Osteoblast (primary cell): ENCODE measurements at regions not wholly inside any gene's neighbourhood (a gene's known extent, or its start where the extent isn't known, plus 50 kb on each side); places are given as distances from the start of the nearest gene placed in this dataset.

Experiments used
- DNase-seq: peaks from one replicate; pipeline ENCODE4 v3.0.0; 2011; ENCODE audit warnings: low spot score, mixed read lengths; ENCODE audit not compliant: insufficient read length; ENCODE audit errors: missing footprints
- H2AFZ ChIP-seq: 2 replicates; pipeline ENCODE4 v1.6.0; 2011; ENCODE audit warnings: mild to moderate bottlenecking, low read length
- H3K27ac ChIP-seq: 2 replicates; pipeline ENCODE4 v1.5.1; 2011; ENCODE audit warnings: mild to moderate bottlenecking, low read depth, low read length, moderate library complexity
- H3K27me3 ChIP-seq: 2 replicates; pipeline ENCODE4 v1.6.0; 2012; ENCODE audit warnings: mild to moderate bottlenecking, control low read depth, inconsistent platforms, low read length, moderate library complexity; ENCODE audit not compliant: insufficient read depth
- H3K36me3 ChIP-seq: 2 replicates; pipeline ENCODE4 v1.5.1; 2011; ENCODE audit warnings: mild to moderate bottlenecking, low read length, control low read depth, moderate library complexity; ENCODE audit not compliant: insufficient read depth
- H3K4me1 ChIP-seq: 2 replicates; pipeline ENCODE4 v1.5.1; 2011; ENCODE audit warnings: mild to moderate bottlenecking, low read length, control low read depth, moderate library complexity; ENCODE audit not compliant: insufficient read depth
- H3K4me2 ChIP-seq: 2 replicates; pipeline ENCODE4 v1.6.0; 2011; ENCODE audit warnings: mild to moderate bottlenecking, low read length; ENCODE audit not compliant: insufficient read depth
- H3K4me3 ChIP-seq: fragments of 200-600 bp; sonication (generic); 3 replicates; pipeline ENCODE4 v1.5.1; 2012; ENCODE audit warnings: mild to moderate bottlenecking, low read length, inconsistent platforms; ENCODE audit not compliant: insufficient read depth
- H3K79me2 ChIP-seq: 2 replicates; pipeline ENCODE4 v1.6.0; 2012; ENCODE audit warnings: mild to moderate bottlenecking, low read length, control low read depth, inconsistent platforms; ENCODE audit not compliant: insufficient read depth
- H3K9me3 ChIP-seq: 2 replicates; pipeline ENCODE4 v1.5.1; 2011; ENCODE audit warnings: low read depth, low read length, control low read depth
- H4K20me1 ChIP-seq: 2 replicates; pipeline ENCODE4 v1.6.0; 2012; ENCODE audit warnings: mild to moderate bottlenecking, low read length, control low read depth; ENCODE audit not compliant: insufficient read depth
- CTCF ChIP-seq: IDR thresholded peaks from 2 replicates; pipeline ENCODE4 v1.5.1; 2011; ENCODE audit warnings: mild to moderate bottlenecking, low read depth, low read length, moderate library complexity; ENCODE audit errors: extremely low read depth

DNA sequence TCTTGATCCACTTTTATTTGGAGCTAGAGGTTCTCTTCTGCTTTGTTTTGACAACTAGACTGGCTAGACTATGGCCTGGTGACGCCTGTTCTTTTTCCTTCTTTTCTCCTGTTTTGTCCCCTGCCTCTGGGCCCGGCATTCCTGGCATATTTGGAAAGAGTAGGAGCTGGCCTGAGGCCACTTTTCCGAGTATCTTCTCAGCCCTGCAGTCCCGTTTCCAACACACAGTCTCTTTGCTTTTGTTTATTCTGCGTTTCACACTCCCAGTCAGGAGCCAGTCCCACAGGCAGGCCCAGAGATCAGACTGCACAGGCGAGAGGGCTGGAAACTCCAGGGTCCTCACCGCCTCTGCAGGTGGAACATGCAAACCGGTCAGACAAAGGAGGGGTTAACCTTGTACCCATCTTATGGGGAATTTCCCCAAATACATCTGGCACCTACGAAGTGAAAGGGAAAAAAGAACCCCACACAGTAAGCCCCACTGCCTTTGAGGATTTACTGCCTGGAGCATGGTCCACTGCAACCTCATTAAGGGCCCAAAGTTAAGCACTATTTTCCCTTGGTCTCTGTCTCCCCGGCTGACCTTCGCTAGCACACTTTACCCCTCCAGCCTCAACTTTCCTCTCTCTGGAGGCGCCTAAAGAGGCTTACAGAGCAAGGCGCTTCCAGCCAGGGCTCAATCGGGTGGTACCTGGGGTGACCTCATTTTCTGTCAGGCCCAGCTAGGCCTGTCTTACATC lies 141.1 kb downstream of the TOMM20 start:
- Histone ChIP-seq H3K36me3 (no peaks in the 10 kb centered on the region), H3K27ac (peak overlapping the region; percentile 97), H3K4me2 (peak overlapping the region; percentile 34), H3K4me1 (peaks cover 44% of the 10 kb centered on the region), H4K20me1 (no peaks in the 10 kb centered on the region), H3K27me3 (no peaks in the 10 kb centered on the region), H2AFZ (no peak overlapping the region), H3K79me2 (no peaks in the 10 kb centered on the region), H3K9me3 (no peaks in the 10 kb centered on the region), H3K4me3 (no peak overlapping the region)
- no peak for TF ChIP-seq CTCF
- peak; percentile 77 for DNase-seq

DNA sequence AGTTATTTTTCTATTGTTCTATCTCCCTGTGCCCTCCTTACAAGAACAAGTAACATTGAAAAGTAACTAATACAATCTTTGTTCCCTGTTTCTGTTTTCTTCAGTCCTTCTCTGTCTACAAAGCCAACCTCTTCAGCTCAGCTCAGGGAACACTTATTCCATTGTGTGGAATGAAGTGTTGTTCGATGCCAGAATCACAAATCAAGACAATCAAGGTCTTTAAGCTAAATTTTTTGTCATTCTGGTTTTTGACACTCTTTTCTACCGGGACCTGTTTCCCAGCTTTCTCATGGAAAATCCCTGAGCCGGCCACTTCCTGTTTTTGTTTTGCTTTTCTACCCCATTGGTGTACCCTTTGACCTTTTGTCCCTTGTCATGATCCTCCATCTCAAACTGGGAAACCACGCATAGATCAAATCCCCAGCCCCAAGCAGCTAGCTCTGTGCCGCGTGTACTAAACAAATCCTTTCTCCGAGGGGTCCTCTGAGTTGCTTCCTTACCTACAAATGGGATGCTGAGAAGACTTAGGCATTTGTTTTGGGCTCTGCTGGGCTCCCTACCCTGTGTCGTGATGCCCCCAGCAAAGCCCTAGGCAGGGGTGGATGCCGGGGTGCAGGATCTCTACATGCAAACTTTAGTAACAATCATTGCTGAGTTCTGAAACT lies 141.8 kb downstream of the TOMM20 start:
- H3K27ac ChIP-seq, result peak overlapping the region; percentile 97
- no peaks in the 10 kb centered on the region for H4K20me1 ChIP-seq
- no peaks in the 10 kb centered on the region for H3K27me3 ChIP-seq
- H3K4me2 ChIP-seq, result peak overlapping the region; percentile 26
- no peak for TF ChIP-seq CTCF
- H3K36me3 ChIP-seq, result no peaks in the 10 kb centered on the region
- no peaks in the 10 kb centered on the region for H3K79me2 ChIP-seq
- peaks cover 46% of the 10 kb centered on the region for H3K4me1 ChIP-seq
- H2AFZ ChIP-seq, result peak overlapping the region; percentile 58
- no peak for DNase-seq
- H3K4me3 ChIP-seq, result no peak overlapping the region
- H3K9me3 ChIP-seq, result no peaks in the 10 kb centered on the region

DNA sequence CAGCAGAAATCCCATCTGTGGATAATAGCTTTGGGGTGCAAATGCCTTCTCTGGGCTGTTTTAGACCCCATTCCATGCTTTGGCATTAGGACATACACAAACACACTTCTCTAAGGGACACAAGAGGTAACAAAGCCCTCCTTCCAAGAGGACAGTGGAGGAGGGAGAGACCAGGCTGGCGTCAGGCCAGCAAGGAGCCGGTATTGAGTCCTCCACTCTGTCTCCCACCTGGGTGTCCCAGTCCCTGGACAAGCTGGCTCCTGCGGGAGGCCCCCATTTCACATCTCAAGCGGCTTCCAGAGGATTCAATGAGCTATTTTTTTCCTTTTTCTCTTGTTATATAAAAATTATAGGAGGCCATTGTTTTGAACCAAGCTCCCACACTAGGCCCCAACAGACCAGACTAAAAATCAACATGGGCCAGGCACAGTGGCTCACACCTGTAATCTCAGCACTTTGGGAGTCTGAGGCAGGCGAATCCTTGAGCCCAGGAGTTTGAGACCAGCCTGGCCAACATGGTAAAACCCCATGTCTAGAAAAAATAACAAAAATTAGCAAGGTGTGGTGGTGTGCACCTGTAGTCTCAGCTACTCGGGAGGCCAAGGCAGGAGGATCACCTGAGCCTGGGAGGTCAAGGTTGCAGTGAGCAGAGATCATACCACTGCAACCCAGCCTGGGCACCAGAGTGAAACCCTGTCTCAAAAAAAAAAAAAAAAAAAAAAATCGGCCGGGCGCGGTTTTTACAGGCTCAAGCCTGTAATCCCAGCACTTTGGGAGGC lies 142.9 kb downstream of the TOMM20 start:
- H3K4me2 ChIP-seq, result no peak overlapping the region

More for the DNA sequence above, 142.9 kb downstream of the TOMM20 start:
- Histone ChIP-seq H3K4me3 (no peak overlapping the region), H4K20me1 (no peaks in the 10 kb centered on the region), H3K36me3 (no peaks in the 10 kb centered on the region), H3K4me1 (peaks cover 58% of the 10 kb centered on the region), H2AFZ (no peak overlapping the region), H3K27me3 (no peaks in the 10 kb centered on the region), H3K9me3 (no peaks in the 10 kb centered on the region), H3K79me2 (no peaks in the 10 kb centered on the region), H3K27ac (peak overlapping the region; percentile 97)
- no peak for DNase-seq
- TF ChIP-seq CTCF, result no peak
